Gastrocnemius medialis (tissue), 4 donors: ENCODE measurements at regions not wholly inside any gene's neighbourhood (a gene's known extent, or its start where the extent isn't known, plus 50 kb on each side); places are given as distances from the start of the nearest gene placed in this dataset.

Experiments
- POLR2A ChIP-seq, 2 donors: fragments of 450-650 bp; IDR thresholded peaks; one replicate each; pipeline ENCODE4 v1.6.1; 2017; ENCODE audit warnings: antibody characterized with exemption in 2 of 2, mild to moderate bottlenecking in 2 of 2, moderate library complexity in 2 of 2
- TF ChIP-seq, protein P1 (sequence below), 5 experiments: fragments of 450-650 bp in 3 of 5; fragments of 200-600 bp in 2 of 5; sonication (generic) in 2 of 5; IDR thresholded peaks in 4 of 5; conservative IDR thresholded peaks in 1 of 5; 1 replicate in 4 of 5; 2 replicates in 1 of 5; pipeline ENCODE4 v1.5.1; 2016 to 2019; ENCODE audit warnings: antibody characterized with exemption in 5 of 5, mild to moderate bottlenecking in 3 of 5, moderate library complexity in 3 of 5

DNA sequence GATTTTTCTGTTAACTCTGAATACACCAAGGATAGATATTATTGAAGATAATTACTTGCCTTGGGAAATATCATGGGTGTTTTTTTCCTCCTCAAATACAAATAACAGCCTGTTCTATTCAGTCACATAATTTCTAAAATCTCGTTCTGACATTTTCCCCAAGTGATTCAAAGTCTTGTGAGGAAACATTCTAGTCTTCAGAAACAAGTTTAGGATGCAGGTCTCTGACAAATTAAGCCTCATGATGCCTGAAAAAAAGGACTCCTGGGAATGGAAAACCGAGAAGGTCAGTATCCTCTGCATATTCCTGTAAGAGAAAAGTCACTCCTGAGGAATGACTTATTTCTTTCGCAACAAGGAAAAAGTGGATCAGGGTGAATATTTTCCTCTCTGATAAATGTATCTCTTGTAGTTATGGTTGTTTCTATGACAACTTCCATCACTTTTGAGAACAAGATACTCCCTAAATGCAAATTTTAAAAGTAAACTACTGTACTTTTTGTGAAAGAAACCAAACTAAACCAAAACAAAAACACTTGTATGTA lies 384.6 kb downstream of the CNTNAP4 start:
- TF ChIP-seq, protein P1, sequence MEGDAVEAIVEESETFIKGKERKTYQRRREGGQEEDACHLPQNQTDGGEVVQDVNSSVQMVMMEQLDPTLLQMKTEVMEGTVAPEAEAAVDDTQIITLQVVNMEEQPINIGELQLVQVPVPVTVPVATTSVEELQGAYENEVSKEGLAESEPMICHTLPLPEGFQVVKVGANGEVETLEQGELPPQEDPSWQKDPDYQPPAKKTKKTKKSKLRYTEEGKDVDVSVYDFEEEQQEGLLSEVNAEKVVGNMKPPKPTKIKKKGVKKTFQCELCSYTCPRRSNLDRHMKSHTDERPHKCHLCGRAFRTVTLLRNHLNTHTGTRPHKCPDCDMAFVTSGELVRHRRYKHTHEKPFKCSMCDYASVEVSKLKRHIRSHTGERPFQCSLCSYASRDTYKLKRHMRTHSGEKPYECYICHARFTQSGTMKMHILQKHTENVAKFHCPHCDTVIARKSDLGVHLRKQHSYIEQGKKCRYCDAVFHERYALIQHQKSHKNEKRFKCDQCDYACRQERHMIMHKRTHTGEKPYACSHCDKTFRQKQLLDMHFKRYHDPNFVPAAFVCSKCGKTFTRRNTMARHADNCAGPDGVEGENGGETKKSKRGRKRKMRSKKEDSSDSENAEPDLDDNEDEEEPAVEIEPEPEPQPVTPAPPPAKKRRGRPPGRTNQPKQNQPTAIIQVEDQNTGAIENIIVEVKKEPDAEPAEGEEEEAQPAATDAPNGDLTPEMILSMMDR (IDR thresholded peaks at IDR 0.05 in 4 of 5, conservative IDR thresholded peaks at IDR 0.05 in 1 of 5): no peak
- no peak for TF ChIP-seq POLR2A (IDR thresholded peaks at IDR 0.05)
